Transverse colon (tissue), 4 donors: ENCODE measurements at regions not wholly inside any gene's neighbourhood (a gene's known extent, or its start where the extent isn't known, plus 50 kb on each side); places are given as distances from the start of the nearest gene placed in this dataset.

Experiments
- CTCF ChIP-seq, 5 experiments: fragments of 200-600 bp in 3 of 5; fragments of 450-650 bp in 2 of 5; sonication (generic) in 3 of 5; IDR thresholded peaks; 1 replicate in 2 of 5; 2 replicates in 3 of 5; pipeline ENCODE4 v1.5.1; 2016 to 2017; ENCODE audit warnings: antibody characterized with exemption in 5 of 5, inconsistent platforms in 3 of 5, mild to moderate bottlenecking in 2 of 5, moderate library complexity in 1 of 5
- EP300 ChIP-seq: sonication (generic); formaldehyde crosslinking; IDR thresholded peaks from one replicate; pipeline ENCODE4 v1.6.1; 2017; ENCODE audit warnings: antibody characterized with exemption, low read depth
- POLR2AphosphoS5 ChIP-seq, 3 donors: sonication (generic); formaldehyde crosslinking; IDR thresholded peaks; one replicate each; pipeline ENCODE4 v1.6.1; 2016; ENCODE audit warnings: antibody characterized with exemption in 3 of 3

- TF ChIP-seq CTCF (IDR thresholded peaks at IDR 0.05): no peak
- no peak for TF ChIP-seq EP300
- no peak for TF ChIP-seq POLR2AphosphoS5 (IDR thresholded peaks at IDR 0.05)
These were observed 128.5 kb downstream of the WIF1 start for GRCh38 chr12:64992641-64993040.
